ENCODE measurements at regions not wholly inside any gene's neighbourhood (a gene's known extent, or its start where the extent isn't known, plus 50 kb on each side); places are given as distances from the start of the nearest gene placed in this dataset.

DNA sequence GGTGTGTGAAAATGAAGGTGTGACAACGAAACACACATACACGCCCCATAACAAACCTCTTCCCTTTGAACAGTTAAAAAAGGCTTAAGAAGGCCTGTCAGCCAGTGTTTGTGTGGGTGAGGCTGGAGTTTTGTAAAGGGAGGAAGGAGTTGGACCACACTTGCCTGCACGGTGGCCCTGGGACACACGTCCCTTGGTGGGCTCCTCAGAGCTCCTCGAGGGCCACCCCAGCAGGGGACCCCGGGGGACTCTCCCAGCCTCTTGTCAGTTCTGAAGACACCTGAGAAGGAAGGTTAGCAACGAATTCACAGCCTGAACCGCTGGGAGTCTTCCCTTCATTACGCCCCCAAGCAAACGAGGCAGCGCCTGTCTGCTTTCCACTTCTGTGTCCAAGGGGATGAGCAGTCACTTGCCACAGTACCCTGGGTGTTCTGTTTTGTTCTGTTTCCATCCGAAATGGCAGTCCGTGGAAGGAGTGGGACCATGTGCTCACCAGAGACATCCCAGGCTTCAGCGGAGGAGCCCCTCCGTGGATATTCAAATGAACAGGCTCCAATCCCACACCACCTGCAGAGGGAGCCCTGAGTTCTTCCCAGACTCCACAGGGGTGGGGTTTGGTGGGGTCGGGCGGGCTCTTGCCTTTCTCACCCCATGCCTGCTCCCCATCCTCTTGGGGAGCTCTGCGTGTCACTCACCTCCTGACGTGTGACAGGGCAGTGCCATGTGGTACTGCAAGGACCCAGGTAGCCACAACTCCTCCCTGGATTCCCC, 68.6 kb downstream of the NRN1 start:
- Histone ChIP-seq H3K27ac (replicated peaks) (no peak overlapping the region), H3K27me3 (ENCODE audit: low read depth) (peaks cover 26% of the 10 kb centered on the region), H3K36me3 (no peaks in the 10 kb centered on the region), H3K4me1 (peaks cover 16% of the 10 kb centered on the region), H3K9me3 (replicated peaks) (peaks cover 10% of the 10 kb centered on the region), H3K4me3 (no peak overlapping the region)
- intact Hi-C loops (cut with micrococcal nuclease), result no loop called here
- no peak for DNase-seq
- TF ChIP-seq, protein P1, sequence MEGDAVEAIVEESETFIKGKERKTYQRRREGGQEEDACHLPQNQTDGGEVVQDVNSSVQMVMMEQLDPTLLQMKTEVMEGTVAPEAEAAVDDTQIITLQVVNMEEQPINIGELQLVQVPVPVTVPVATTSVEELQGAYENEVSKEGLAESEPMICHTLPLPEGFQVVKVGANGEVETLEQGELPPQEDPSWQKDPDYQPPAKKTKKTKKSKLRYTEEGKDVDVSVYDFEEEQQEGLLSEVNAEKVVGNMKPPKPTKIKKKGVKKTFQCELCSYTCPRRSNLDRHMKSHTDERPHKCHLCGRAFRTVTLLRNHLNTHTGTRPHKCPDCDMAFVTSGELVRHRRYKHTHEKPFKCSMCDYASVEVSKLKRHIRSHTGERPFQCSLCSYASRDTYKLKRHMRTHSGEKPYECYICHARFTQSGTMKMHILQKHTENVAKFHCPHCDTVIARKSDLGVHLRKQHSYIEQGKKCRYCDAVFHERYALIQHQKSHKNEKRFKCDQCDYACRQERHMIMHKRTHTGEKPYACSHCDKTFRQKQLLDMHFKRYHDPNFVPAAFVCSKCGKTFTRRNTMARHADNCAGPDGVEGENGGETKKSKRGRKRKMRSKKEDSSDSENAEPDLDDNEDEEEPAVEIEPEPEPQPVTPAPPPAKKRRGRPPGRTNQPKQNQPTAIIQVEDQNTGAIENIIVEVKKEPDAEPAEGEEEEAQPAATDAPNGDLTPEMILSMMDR (IDR thresholded peaks at IDR 0.05; ENCODE audit: borderline replicate concordance), result no peak

- intact Hi-C loops (cut with micrococcal nuclease), result no loop called here
- DNase-seq, result no peak
- Histone ChIP-seq H3K36me3 (no peaks in the 10 kb centered on the region), H3K27me3 (ENCODE audit: low read depth) (peaks cover 34% of the 10 kb centered on the region), H3K27ac (replicated peaks) (no peak overlapping the region), H3K4me1 (peaks cover 16% of the 10 kb centered on the region), H3K9me3 (replicated peaks) (peaks cover 9% of the 10 kb centered on the region), H3K4me3 (no peak overlapping the region)
- TF ChIP-seq, protein P1 (IDR thresholded peaks at IDR 0.05; ENCODE audit: borderline replicate concordance), result no peak
These were observed 69.4 kb downstream of the NRN1 start for GRCh38 chr6:5937169-5937909.

DNA sequence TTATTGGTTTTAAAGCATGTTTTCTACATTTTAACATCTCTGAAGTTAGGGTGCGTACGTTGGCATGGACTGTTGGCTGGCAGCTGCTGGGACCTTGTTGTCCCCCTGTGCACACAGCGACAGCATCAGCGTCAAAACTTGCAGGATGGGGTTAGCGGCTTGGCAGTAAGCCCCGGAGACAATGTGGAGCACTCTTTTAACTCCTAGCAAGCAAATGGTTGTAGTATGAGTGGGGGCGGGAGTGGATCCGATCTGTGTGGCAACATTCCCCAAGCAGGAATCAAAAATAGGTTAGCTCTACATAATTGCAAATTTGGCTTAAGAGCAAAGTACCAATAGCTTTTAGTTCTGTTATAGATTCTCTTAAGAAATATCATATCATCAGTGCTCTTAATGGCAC, 70.1 kb downstream of the NRN1 start:
- no peak overlapping the region for H3K4me3 ChIP-seq
- peaks cover 16% of the 10 kb centered on the region for H3K4me1 ChIP-seq
- no peaks in the 10 kb centered on the region for H3K36me3 ChIP-seq
- no peak for DNase-seq
- H3K27me3 ChIP-seq (ENCODE audit: low read depth), result peaks cover 41% of the 10 kb centered on the region
- intact Hi-C loops (cut with micrococcal nuclease), result no loop called here
- TF ChIP-seq, protein P1 (IDR thresholded peaks at IDR 0.05; ENCODE audit: borderline replicate concordance), result no peak
- H3K9me3 ChIP-seq (replicated peaks), result peaks cover 12% of the 10 kb centered on the region
- no peak overlapping the region for H3K27ac ChIP-seq (replicated peaks)

DNA sequence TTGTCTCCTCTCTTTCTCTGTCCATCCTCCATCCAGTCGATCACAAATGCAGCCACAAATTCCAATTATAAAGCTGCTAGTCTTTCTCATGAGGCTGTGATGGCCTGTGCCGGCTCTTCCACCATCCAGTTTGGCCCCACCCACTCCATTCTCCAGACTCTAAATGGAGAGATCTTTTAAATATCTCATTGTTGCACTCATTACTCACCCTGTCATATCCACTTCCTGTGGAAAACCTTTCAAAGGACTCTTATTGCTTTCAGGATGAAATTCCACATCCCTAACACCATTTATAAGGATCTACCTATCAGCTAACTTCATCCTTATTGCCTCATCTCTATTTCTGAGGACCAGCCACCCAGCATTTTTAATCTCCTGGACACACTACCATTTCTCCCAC, 70.6 kb downstream of the NRN1 start:
- TF ChIP-seq, protein P1 (IDR thresholded peaks at IDR 0.05; ENCODE audit: borderline replicate concordance), result no peak
- no peaks in the 10 kb centered on the region for H3K36me3 ChIP-seq
- intact Hi-C loops (cut with micrococcal nuclease), result no loop called here
- no peak for DNase-seq
- peaks cover 13% of the 10 kb centered on the region for H3K4me1 ChIP-seq
- H3K9me3 ChIP-seq (replicated peaks), result peaks cover 12% of the 10 kb centered on the region
- no peak overlapping the region for H3K4me3 ChIP-seq
- peaks cover 43% of the 10 kb centered on the region for H3K27me3 ChIP-seq (ENCODE audit: low read depth)
- H3K27ac ChIP-seq (replicated peaks), result no peak overlapping the region

DNA sequence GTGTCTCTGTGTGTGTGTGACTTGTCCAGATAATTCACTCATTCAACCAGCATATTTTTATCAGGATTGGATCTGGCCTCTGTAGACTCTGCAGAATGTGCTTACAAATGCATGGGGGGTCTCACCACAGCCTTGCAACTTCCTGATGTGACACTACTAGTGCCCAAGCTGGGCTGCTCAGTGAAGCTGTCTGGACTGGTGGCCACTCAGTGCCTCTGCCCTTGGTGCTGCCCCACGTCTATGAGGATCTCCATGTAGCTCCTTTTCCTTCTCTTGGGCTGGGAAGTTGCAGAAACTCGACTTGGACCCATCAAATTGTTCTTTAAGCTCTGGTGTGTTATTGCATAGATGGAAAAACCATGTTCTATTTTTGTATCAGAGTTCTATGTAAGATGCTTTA, 75.8 kb downstream of the NRN1 start:
- TF ChIP-seq, protein P1 (IDR thresholded peaks at IDR 0.05; ENCODE audit: borderline replicate concordance), result no peak
- Histone ChIP-seq H3K27ac (replicated peaks) (no peak overlapping the region), H3K4me1 (no peaks in the 10 kb centered on the region), H3K36me3 (no peaks in the 10 kb centered on the region), H3K9me3 (replicated peaks) (peaks cover 22% of the 10 kb centered on the region), H3K4me3 (no peak overlapping the region), H3K27me3 (ENCODE audit: low read depth) (peaks cover 35% of the 10 kb centered on the region)
- intact Hi-C loops (cut with micrococcal nuclease), result no loop called here
- no peak for DNase-seq
